CD4-positive, alpha-beta T cell (primary cell): ENCODE measurements at regions not wholly inside any gene's neighbourhood (a gene's known extent, or its start where the extent isn't known, plus 50 kb on each side); places are given as distances from the start of the nearest gene placed in this dataset.

Source experiments
- ATAC-seq: fragments of 200-7000 bp; cut with Tn5 transposase; one replicate; pipeline ENCODE4 v1.10.0; 2022; ENCODE audit warnings: mild to moderate bottlenecking; ENCODE audit not compliant: poor library complexity
- CTCF ChIA-PET: fragments of 350-600 bp; sonication (Branson Sonifier 250); formaldehyde crosslinking; loops from one replicate; lab custom pipeline; 2021; ENCODE audit warnings: antibody characterized with exemption, inconsistent platforms; lab: Charles Lee
- POLR2A ChIA-PET: fragments of 350-600 bp; sonication (Branson Sonifier 250); formaldehyde crosslinking; loops from one replicate; lab custom pipeline; 2021; ENCODE audit warnings: antibody characterized with exemption, inconsistent platforms; lab: Charles Lee
- DNase-seq, 14 experiments: peaks; one replicate each; pipeline ENCODE4 v3.0.0-alpha.2; 2013 to 2020; ENCODE audit warnings: mixed read lengths in 2 of 14
- H3K27ac ChIP-seq, 2 donors: one replicate each; pipeline versions ENCODE4 v1.5.1 to v1.7.0; 2013; ENCODE audit warnings: low read length in 2 of 2, low read depth in 1 of 2, mild to moderate bottlenecking in 1 of 2
- H3K27me3 ChIP-seq, 2 experiments: 1 replicate in 1 of 2; 2 replicates in 1 of 2; pipeline versions ENCODE4 v1.6.1 to v1.7.0; 2013; ENCODE audit warnings: low read length in 2 of 2, control low read depth in 1 of 2, mild to moderate bottlenecking in 1 of 2, moderate library complexity in 1 of 2; ENCODE audit not compliant: insufficient read depth in 2 of 2, control insufficient read depth in 1 of 2
- H3K36me3 ChIP-seq: one replicate; pipeline ENCODE4 v1.6.1; 2013; ENCODE audit warnings: low read length, control low read depth; ENCODE audit not compliant: insufficient read depth
- H3K4me1 ChIP-seq: one replicate; pipeline ENCODE4 v1.6.1; 2013; ENCODE audit warnings: low read length, control low read depth; ENCODE audit not compliant: insufficient read depth
- H3K4me3 ChIP-seq: one replicate; pipeline ENCODE4 v1.5.1; 2013; ENCODE audit warnings: mild to moderate bottlenecking, low read length, moderate library complexity
- H3K9me3 ChIP-seq, 2 experiments: 1 replicate in 1 of 2; 2 replicates in 1 of 2; pipeline versions ENCODE4 v1.6.1 to v1.7.0; 2013; ENCODE audit warnings: low read length in 2 of 2, mild to moderate bottlenecking in 2 of 2, control low read depth in 1 of 2, moderate library complexity in 1 of 2; ENCODE audit not compliant: control insufficient read depth in 1 of 2, insufficient read depth in 1 of 2
- H3K27ac Mint-ChIP-seq: one replicate; pipeline ENCODE4 v1.8.0; 2020; ENCODE audit warnings: mixed read lengths
- H3K27me3 Mint-ChIP-seq: one replicate; pipeline ENCODE4 v1.8.0; 2021; ENCODE audit warnings: mixed read lengths
- H3K36me3 Mint-ChIP-seq: one replicate; pipeline ENCODE4 v1.8.0; 2021; ENCODE audit warnings: low read depth, mixed read lengths
- H3K4me1 Mint-ChIP-seq: one replicate; pipeline ENCODE4 v1.8.0; 2021; ENCODE audit warnings: low read depth, mixed read lengths
- H3K4me3 Mint-ChIP-seq: one replicate; pipeline ENCODE4 v1.8.0; 2020; ENCODE audit warnings: mild to moderate bottlenecking, mixed read lengths
- H3K9me3 Mint-ChIP-seq: one replicate; pipeline ENCODE4 v1.8.0; 2020; ENCODE audit warnings: mixed read lengths
- CTCF ChIP-seq: fragments of 200-600 bp; IDR thresholded peaks from one replicate; pipeline ENCODE4 v1.8.0; 2022; ENCODE audit warnings: antibody characterized with exemption, mild to moderate bottlenecking
- intact Hi-C, 2 experiments: fragments of 100-400 bp; cut with DNase I in 1 of 2; cut with micrococcal nuclease in 1 of 2; formaldehyde crosslinking; loops; one replicate each; pipeline versions ENCODE4 v1.15.1 to v1.9.0; 2023 to 2025; cut with DNase I, micrococcal nuclease

GRCh38 chr5:174295702-174296436 lies 250.4 kb downstream of the NSG2 start:
- ATAC-seq, result no peak
- peaks cover 2% of the 10 kb centered on the region for H3K9me3 Mint-ChIP-seq
- Histone ChIP-seq H3K27me3 (no peaks in the 10 kb centered on the region), H3K36me3 (no peaks in the 10 kb centered on the region), H3K4me1 (no peaks in the 10 kb centered on the region), H3K4me3 (no peak overlapping the region), H3K27ac (no peak overlapping the region), H3K9me3 (peaks cover 0 to 10% of the 10 kb centered on the region in 2 experiments)
- H3K27me3 Mint-ChIP-seq, result peaks cover 12% of the 10 kb centered on the region
- no peak for TF ChIP-seq CTCF
- POLR2A ChIA-PET, result no interaction called here
- no peak overlapping the region for H3K4me3 Mint-ChIP-seq
- no peak for DNase-seq
- H3K4me1 Mint-ChIP-seq, result no peaks in the 10 kb centered on the region
- H3K36me3 Mint-ChIP-seq, result no peaks in the 10 kb centered on the region
- intact Hi-C loops, result no loop called here
- H3K27ac Mint-ChIP-seq, result no peak overlapping the region
- CTCF ChIA-PET, result no interaction called here

- intact Hi-C loops, result no loop called here
- Mint-ChIP-seq H3K4me3 (no peak overlapping the region), H3K27ac (no peak overlapping the region), H3K4me1 (no peaks in the 10 kb centered on the region), H3K9me3 (no peaks in the 10 kb centered on the region), H3K27me3 (peaks cover 38% of the 10 kb centered on the region), H3K36me3 (no peaks in the 10 kb centered on the region)
- TF ChIP-seq CTCF, result no peak
- H3K4me1 ChIP-seq, result no peaks in the 10 kb centered on the region
- ATAC-seq, result no peak
- ChIA-PET CTCF (no interaction called here), POLR2A (no interaction called here)
- no peak overlapping the region for H3K27ac ChIP-seq
- no peak for DNase-seq
- H3K27me3 ChIP-seq, result no peaks in the 10 kb centered on the region
- peaks cover 0 to 4% of the 10 kb centered on the region in 2 experiments for H3K9me3 ChIP-seq
- H3K4me3 ChIP-seq, result no peak overlapping the region
- no peaks in the 10 kb centered on the region for H3K36me3 ChIP-seq
Observed at GRCh38 chr5:174300118-174300940, 254.8 kb downstream of the NSG2 start.

- no peaks in the 10 kb centered on the region for H3K9me3 Mint-ChIP-seq
- H3K4me3 Mint-ChIP-seq, result no peak overlapping the region
- ChIA-PET CTCF (no interaction called here), POLR2A (no interaction called here)
- Histone ChIP-seq H3K4me3 (no peak overlapping the region), H3K27me3 (no peaks in the 10 kb centered on the region), H3K36me3 (no peaks in the 10 kb centered on the region), H3K9me3 (peaks cover 0 to 4% of the 10 kb centered on the region in 2 experiments), H3K27ac (no peak overlapping the region), H3K4me1 (no peaks in the 10 kb centered on the region)
- intact Hi-C loops, result no loop called here
- no peak overlapping the region for H3K27ac Mint-ChIP-seq
- DNase-seq, result no peak
- no peak for TF ChIP-seq CTCF
- H3K36me3 Mint-ChIP-seq, result no peaks in the 10 kb centered on the region
- no peaks in the 10 kb centered on the region for H3K4me1 Mint-ChIP-seq
- H3K27me3 Mint-ChIP-seq, result peaks cover 46% of the 10 kb centered on the region
- no peak for ATAC-seq
Observed at GRCh38 chr5:174300941-174301761, 255.6 kb downstream of the NSG2 start.
